Endodermal cell (in vitro differentiated cells): ENCODE measurements at regions not wholly inside any gene's neighbourhood (a gene's known extent, or its start where the extent isn't known, plus 50 kb on each side); places are given as distances from the start of the nearest gene placed in this dataset.

Source experiments
- DNase-seq: peaks from one replicate; pipeline ENCODE4 v3.0.0-alpha.2; 2017
- H3K27ac ChIP-seq: 2 replicates; pipeline ENCODE4 v1.5.1; 2013; ENCODE audit warnings: mild to moderate bottlenecking, low read depth, low read length, moderate library complexity
- H3K27me3 ChIP-seq: 2 replicates; pipeline ENCODE4 v1.6.1; 2013; ENCODE audit warnings: mild to moderate bottlenecking, low read length, moderate library complexity; ENCODE audit not compliant: insufficient read depth, control insufficient read depth, poor library complexity, severe bottlenecking
- H3K36me3 ChIP-seq: 2 replicates; pipeline ENCODE4 v1.7.0; 2013; ENCODE audit warnings: mild to moderate bottlenecking, low read length, moderate library complexity; ENCODE audit not compliant: control insufficient read depth, insufficient read depth
- H3K4me1 ChIP-seq: one replicate; pipeline ENCODE4 v1.7.0; 2013; ENCODE audit warnings: low read length; ENCODE audit not compliant: control insufficient read depth, insufficient read depth
- H3K4me3 ChIP-seq: 2 replicates; pipeline ENCODE4 v1.5.1; 2013; ENCODE audit warnings: mild to moderate bottlenecking, low read length, moderate library complexity
- H3K9ac ChIP-seq: 2 replicates; pipeline ENCODE4 v1.6.1; 2013; ENCODE audit warnings: mild to moderate bottlenecking, low read length, moderate library complexity; ENCODE audit not compliant: poor library complexity, severe bottlenecking; ENCODE audit errors: extremely low read depth
- H3K9me3 ChIP-seq: 2 replicates; pipeline ENCODE4 v1.6.1; 2013; ENCODE audit warnings: mild to moderate bottlenecking, low read length, moderate library complexity; ENCODE audit not compliant: control insufficient read depth
- H3K27ac Mint-ChIP-seq: 2 replicates; pipeline ENCODE4 v1.8.0; 2020; ENCODE audit warnings: mixed read lengths
- H3K27me3 Mint-ChIP-seq: 2 replicates; pipeline ENCODE4 v1.8.0; 2021; ENCODE audit warnings: mild to moderate bottlenecking, mixed read lengths; ENCODE audit not compliant: insufficient read depth
- H3K36me3 Mint-ChIP-seq: 2 replicates; pipeline ENCODE4 v1.8.0; 2020; ENCODE audit warnings: low read depth, mixed read lengths
- H3K4me1 Mint-ChIP-seq: 2 replicates; pipeline ENCODE4 v1.8.0; 2020; ENCODE audit warnings: mixed read lengths
- H3K4me3 Mint-ChIP-seq: 2 replicates; pipeline ENCODE4 v1.8.0; 2020; ENCODE audit warnings: mild to moderate bottlenecking, moderate library complexity, mixed read lengths
- H3K9me3 Mint-ChIP-seq: 2 replicates; pipeline ENCODE4 v1.8.0; 2020; ENCODE audit warnings: mild to moderate bottlenecking, mixed read lengths
- WGBS, 2 experiments: methylation state at CpG; one replicate each; pipeline versions ENCODE4 v1.1.5 to v1.1.7; 2013; ENCODE audit warnings: missing lambda C conversion rate in 2 of 2, mixed read lengths in 1 of 2; ENCODE audit not compliant: insufficient coverage in 1 of 2, insufficient read length in 1 of 2; 5-methylcytosine and 5-hydroxymethylcytosine counted together
- TF ChIP-seq, protein P1 (sequence below): fragments of 200-600 bp; sonication (generic); conservative IDR thresholded peaks from 2 replicates; pipeline ENCODE4 v1.5.0; 2021; ENCODE audit warnings: antibody characterized with exemption, mild to moderate bottlenecking

DNA sequence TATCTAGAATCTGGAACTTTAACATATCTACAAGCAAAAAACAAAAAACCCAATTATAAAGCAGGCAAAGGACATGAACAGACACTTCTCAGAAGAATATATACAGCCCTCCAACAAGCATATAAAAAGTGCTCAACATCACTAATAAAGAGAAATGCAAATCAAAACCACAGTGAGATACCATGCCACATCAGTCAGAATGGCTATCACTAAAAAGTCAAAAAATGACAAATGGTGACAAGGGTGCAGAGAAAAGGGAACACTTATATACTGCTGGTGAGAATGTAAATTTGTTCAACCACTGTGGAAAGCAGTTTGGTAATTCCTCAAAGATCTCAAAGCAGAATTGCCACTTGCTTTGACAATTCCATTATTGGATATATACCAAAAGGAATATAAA lies 215.0 kb upstream of the EYS start:
- Mint-ChIP-seq H3K27ac (no peak overlapping the region), H3K9me3 (no peaks in the 10 kb centered on the region), H3K4me3 (no peak overlapping the region), H3K27me3 (no peaks in the 10 kb centered on the region), H3K36me3 (no peaks in the 10 kb centered on the region), H3K4me1 (no peaks in the 10 kb centered on the region)
- TF ChIP-seq, protein P1, sequence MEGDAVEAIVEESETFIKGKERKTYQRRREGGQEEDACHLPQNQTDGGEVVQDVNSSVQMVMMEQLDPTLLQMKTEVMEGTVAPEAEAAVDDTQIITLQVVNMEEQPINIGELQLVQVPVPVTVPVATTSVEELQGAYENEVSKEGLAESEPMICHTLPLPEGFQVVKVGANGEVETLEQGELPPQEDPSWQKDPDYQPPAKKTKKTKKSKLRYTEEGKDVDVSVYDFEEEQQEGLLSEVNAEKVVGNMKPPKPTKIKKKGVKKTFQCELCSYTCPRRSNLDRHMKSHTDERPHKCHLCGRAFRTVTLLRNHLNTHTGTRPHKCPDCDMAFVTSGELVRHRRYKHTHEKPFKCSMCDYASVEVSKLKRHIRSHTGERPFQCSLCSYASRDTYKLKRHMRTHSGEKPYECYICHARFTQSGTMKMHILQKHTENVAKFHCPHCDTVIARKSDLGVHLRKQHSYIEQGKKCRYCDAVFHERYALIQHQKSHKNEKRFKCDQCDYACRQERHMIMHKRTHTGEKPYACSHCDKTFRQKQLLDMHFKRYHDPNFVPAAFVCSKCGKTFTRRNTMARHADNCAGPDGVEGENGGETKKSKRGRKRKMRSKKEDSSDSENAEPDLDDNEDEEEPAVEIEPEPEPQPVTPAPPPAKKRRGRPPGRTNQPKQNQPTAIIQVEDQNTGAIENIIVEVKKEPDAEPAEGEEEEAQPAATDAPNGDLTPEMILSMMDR: no peak
- no peaks in the 10 kb centered on the region for H3K36me3 ChIP-seq
- H3K9me3 ChIP-seq: no peaks in the 10 kb centered on the region
- no peak overlapping the region for H3K4me3 ChIP-seq
- H3K27ac ChIP-seq: no peak overlapping the region
- H3K27me3 ChIP-seq: no peaks in the 10 kb centered on the region
- H3K9ac ChIP-seq: no peak overlapping the region
- H3K4me1 ChIP-seq: no peaks in the 10 kb centered on the region
- DNase-seq: no peak

DNA sequence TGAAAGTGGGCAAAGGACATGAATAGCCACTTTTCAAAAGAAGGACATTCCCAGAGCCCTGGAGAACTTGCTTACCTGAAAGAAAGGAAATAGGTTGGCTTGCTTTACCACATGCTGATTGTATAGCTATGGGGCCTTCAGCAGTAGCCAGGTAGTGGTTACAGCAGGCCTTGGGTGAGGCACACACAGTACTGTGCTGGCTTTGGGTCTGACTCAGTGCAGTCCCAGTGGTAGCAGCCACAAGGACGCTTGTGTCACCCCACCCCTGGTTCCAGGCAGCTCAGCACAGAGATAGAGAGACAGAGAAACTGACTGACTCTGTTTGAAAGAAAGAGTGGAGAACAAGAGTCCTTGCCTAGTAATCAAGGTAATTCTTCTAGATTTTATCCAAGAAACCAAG lies 201.0 kb upstream of the EYS start:
- 79 to 100% methylated on average over 1 of the region's 1 CpG for WGBS, 2 experiments
- H3K36me3 Mint-ChIP-seq: no peaks in the 10 kb centered on the region
- H3K9me3 Mint-ChIP-seq: peaks cover 13% of the 10 kb centered on the region
- H3K27me3 ChIP-seq: no peaks in the 10 kb centered on the region
- TF ChIP-seq, protein P1: no peak
- no peak overlapping the region for H3K27ac ChIP-seq
- H3K4me3 ChIP-seq: no peak overlapping the region
- H3K27me3 Mint-ChIP-seq: no peaks in the 10 kb centered on the region
- no peaks in the 10 kb centered on the region for H3K4me1 ChIP-seq
- no peak overlapping the region for H3K27ac Mint-ChIP-seq
- no peaks in the 10 kb centered on the region for H3K4me1 Mint-ChIP-seq
- no peak overlapping the region for H3K4me3 Mint-ChIP-seq
- no peaks in the 10 kb centered on the region for H3K9me3 ChIP-seq
- no peak overlapping the region for H3K9ac ChIP-seq
- no peak for DNase-seq
- no peaks in the 10 kb centered on the region for H3K36me3 ChIP-seq

DNA sequence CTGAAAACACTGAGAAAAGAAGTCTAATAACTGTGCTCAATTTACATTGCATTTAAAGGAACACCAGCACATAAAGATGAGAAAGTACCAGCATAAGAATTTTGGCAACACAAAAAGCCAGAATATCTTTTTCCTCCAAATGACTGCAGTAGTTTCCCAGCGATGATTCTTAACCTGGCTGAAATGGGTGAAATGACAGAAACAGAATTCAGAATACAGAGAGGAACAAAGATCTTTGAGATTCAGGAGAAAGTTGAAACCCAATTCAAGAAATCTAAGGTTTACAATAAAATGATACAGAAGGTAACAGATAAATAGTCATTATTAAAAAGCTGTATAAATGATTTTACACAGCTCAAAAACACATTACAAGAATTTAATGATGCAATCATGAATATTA lies 197.0 kb upstream of the EYS start:
- peaks cover 10% of the 10 kb centered on the region for H3K9me3 Mint-ChIP-seq
- no peak for DNase-seq
- H3K4me3 Mint-ChIP-seq: no peak overlapping the region
- H3K36me3 Mint-ChIP-seq: no peaks in the 10 kb centered on the region
- H3K27me3 Mint-ChIP-seq: no peaks in the 10 kb centered on the region
- H3K27ac Mint-ChIP-seq: no peak overlapping the region
- TF ChIP-seq, protein P1: no peak
- Histone ChIP-seq H3K27ac (no peak overlapping the region), H3K9ac (no peak overlapping the region), H3K9me3 (no peaks in the 10 kb centered on the region), H3K27me3 (no peaks in the 10 kb centered on the region), H3K4me3 (no peak overlapping the region), H3K4me1 (no peaks in the 10 kb centered on the region), H3K36me3 (no peaks in the 10 kb centered on the region)
- H3K4me1 Mint-ChIP-seq: no peaks in the 10 kb centered on the region
- WGBS, 2 experiments: 100% methylated on average over 1 of the region's 1 CpG
